ENCODE measurements at regions not wholly inside any gene's neighbourhood (a gene's known extent, or its start where the extent isn't known, plus 50 kb on each side); places are given as distances from the start of the nearest gene placed in this dataset.

DNA sequence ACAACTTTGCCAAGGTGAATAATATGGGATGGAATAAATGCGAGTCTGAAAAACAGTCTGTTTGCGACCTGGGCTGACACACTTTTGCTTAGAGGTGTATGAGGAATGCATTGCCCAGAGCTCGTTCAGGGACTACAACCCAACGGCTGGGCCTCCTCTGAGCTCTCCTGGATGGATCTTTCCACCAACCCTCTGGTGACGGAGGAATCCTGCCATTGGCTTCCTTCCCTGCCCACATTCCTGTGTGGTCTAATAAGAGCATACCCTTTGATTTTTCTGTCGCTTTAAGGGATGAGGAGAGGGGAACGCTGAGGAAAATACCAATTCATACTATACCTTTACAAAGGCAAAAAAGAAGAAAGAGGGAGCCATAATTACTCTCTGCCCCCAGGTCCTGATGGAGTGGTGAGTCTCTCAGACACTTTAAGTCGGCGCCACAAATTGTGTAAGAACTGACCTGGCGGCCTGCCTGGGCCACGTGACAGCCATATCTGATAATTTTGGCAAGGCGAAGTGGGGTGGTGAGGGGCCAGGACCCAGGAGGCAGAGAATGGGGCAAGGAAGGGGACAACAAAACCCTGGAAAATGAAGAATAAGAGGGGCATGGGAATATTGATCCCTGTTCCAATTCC, 265.2 kb upstream of the MSX2 start:
- H3K9me2 ChIP-seq (ENCODE audit: insufficient read depth) = no peaks in the 10 kb centered on the region
- H3K9ac ChIP-seq (ENCODE audit: low read length) = no peak overlapping the region
- DNase-seq (ENCODE audit: low read depth, low spot score) = no peak
- intact Hi-C loops (cut with micrococcal nuclease) = no loop called here
- peaks cover 0 to 14% of the 10 kb centered on the region in 2 experiments; a peak in 2 of 4 replicates for H3K4me1 ChIP-seq (ENCODE audit: control insufficient read depth in 1 of 2, insufficient read depth in 2 of 2, low read length in 2 of 2)
- H3K4me3 ChIP-seq (replicated peaks in 1 of 2; ENCODE audit: low read depth in 1 of 2, low read length in 2 of 2) = no peak overlapping the region
- H3K27ac ChIP-seq (ENCODE audit: low read depth, low read length) = no peak overlapping the region
- ChIA-PET RAD21 (ENCODE audit: low non-redundant PET in 1 of 2, low total read pairs in 2 of 2, uncharacterized antibody in 2 of 2, unreplicated experiment in 2 of 2) (no interaction called here), POLR2A (no interaction called here), CTCF (no interaction called here)
- no peaks in the 10 kb centered on the region for H3K9me3 ChIP-seq (ENCODE audit: control insufficient read depth in 1 of 2, insufficient read depth in 1 of 2, low read depth in 1 of 2, low read length in 2 of 2)
- BruUV-seq (replicated peaks) = no TSS peak
- H3K79me2 ChIP-seq (ENCODE audit: insufficient read depth, low read length) = no peaks in the 10 kb centered on the region
- no peak overlapping the region for H3K4me2 ChIP-seq (ENCODE audit: low read length)
- TF ChIP-seq ZFX (IDR thresholded peaks at IDR 0.05) (no peak), RAD21 (IDR thresholded peaks at IDR 0.05; ENCODE audit: low read depth) (no peak), EZH2phosphoT487 (IDR thresholded peaks at IDR 0.05; ENCODE audit: borderline replicate concordance) (no peak), EZH2 (IDR thresholded peaks at IDR 0.05) (no peak), ELF1 (IDR thresholded peaks at IDR 0.05; ENCODE audit: borderline replicate concordance, low read depth) (no peak), ZBTB33 (IDR thresholded peaks at IDR 0.05; ENCODE audit: extremely low read depth, insufficient replicate concordance, low read length) (no peak), ZNF274 (IDR thresholded peaks at IDR 0.05; ENCODE audit: low read depth, low read length) (no peak), CBX3 (IDR thresholded peaks at IDR 0.05; ENCODE audit: low read depth) (no peak), ATF3 (IDR thresholded peaks at IDR 0.05) (no peak), TCF7L2 (IDR thresholded peaks at IDR 0.05; ENCODE audit: borderline replicate concordance, extremely low read depth, insufficient read depth, insufficient read length) (no peak), SIN3A (IDR thresholded peaks at IDR 0.05; ENCODE audit: low read depth) (no peak), YY1 (IDR thresholded peaks at IDR 0.05; ENCODE audit: extremely low read depth, insufficient replicate concordance, low read depth, low read length) (no peak), SP1 (IDR thresholded peaks at IDR 0.05; ENCODE audit: low read depth) (no peak), POLR2A (IDR thresholded peaks at IDR 0.05; ENCODE audit: borderline replicate concordance, extremely low read depth, insufficient read depth, insufficient read length) (no peak), REST (IDR thresholded peaks at IDR 0.05; ENCODE audit: low read depth) (no peak), JUND (IDR thresholded peaks at IDR 0.05) (no peak), CTCF (IDR thresholded peaks at IDR 0.05 in 2 of 3, conservative IDR thresholded peaks at IDR 0.05 in 1 of 3; ENCODE audit: borderline replicate concordance in 1 of 3, insufficient read depth in 1 of 3, low read depth in 2 of 3, low read length in 2 of 3) (no peak), MAX (IDR thresholded peaks at IDR 0.05) (no peak), EGR1 (IDR thresholded peaks at IDR 0.05; ENCODE audit: low read depth) (no peak)
- H3K36me3 ChIP-seq (ENCODE audit: control insufficient read depth in 1 of 2, insufficient read depth in 2 of 2, low read length in 2 of 2) = no peaks in the 10 kb centered on the region
- ATAC-seq = no peak
- 0 out of 2 replicates have a peak, but pooled peaks cover 5% of the 10 kb centered on the region for H3K27me3 ChIP-seq (ENCODE audit: insufficient read depth, low read length)
- no peaks in the 10 kb centered on the region for H4K20me1 ChIP-seq (ENCODE audit: insufficient read depth)
- no peak overlapping the region for H2AFZ ChIP-seq (ENCODE audit: low read depth, low read length, poor library complexity, severe bottlenecking)

Data from HCT116 (cell line).